Fibroblast of lung (primary cell): ENCODE measurements at regions not wholly inside any gene's neighbourhood (a gene's known extent, or its start where the extent isn't known, plus 50 kb on each side); places are given as distances from the start of the nearest gene placed in this dataset.

Experiments
- EZH2 ChIP-seq: IDR thresholded peaks from 2 replicates; pipeline ENCODE4 v1.5.1; 2012; ENCODE audit warnings: low read length, control low read depth, mild to moderate bottlenecking; ENCODE audit errors: missing control alignments
- TF ChIP-seq, protein P1 (sequence below), 2 donors: IDR thresholded peaks in 1 of 2; conservative IDR thresholded peaks in 1 of 2; 1 replicate in 1 of 2; 2 replicates in 1 of 2; pipeline ENCODE4 v1.5.1; 2011 to 2012; ENCODE audit warnings: low read length in 2 of 2, control low read depth in 1 of 2, inconsistent platforms in 1 of 2, low read depth in 1 of 2, mild to moderate bottlenecking in 1 of 2

DNA sequence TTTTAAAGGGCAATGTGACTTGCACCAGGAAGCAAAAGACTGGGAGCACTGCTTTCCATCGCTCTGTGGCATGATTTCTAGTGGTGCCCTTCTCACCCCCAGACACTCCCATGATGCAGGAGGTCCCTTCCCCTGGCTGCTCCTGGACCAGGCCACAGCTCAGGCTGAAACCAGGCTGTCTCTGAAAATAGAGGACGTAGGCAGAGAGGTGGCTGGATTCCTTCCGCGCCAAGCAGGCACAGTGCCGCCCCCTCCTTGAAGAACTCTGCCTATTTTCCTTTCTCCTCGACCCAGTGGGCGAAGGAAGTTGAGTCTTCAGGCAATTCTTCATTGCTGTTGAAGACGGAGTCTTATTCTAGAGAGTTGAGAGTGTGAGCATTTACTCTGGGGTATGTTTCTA is 489.4 kb upstream of the TBL1XR1 start:
- no peak for TF ChIP-seq EZH2
- TF ChIP-seq, protein P1, sequence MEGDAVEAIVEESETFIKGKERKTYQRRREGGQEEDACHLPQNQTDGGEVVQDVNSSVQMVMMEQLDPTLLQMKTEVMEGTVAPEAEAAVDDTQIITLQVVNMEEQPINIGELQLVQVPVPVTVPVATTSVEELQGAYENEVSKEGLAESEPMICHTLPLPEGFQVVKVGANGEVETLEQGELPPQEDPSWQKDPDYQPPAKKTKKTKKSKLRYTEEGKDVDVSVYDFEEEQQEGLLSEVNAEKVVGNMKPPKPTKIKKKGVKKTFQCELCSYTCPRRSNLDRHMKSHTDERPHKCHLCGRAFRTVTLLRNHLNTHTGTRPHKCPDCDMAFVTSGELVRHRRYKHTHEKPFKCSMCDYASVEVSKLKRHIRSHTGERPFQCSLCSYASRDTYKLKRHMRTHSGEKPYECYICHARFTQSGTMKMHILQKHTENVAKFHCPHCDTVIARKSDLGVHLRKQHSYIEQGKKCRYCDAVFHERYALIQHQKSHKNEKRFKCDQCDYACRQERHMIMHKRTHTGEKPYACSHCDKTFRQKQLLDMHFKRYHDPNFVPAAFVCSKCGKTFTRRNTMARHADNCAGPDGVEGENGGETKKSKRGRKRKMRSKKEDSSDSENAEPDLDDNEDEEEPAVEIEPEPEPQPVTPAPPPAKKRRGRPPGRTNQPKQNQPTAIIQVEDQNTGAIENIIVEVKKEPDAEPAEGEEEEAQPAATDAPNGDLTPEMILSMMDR (conservative IDR thresholded peaks at IDR 0.05 in 1 of 2, IDR thresholded peaks at IDR 0.05 in 1 of 2; ENCODE audit: low read depth in 1 of 2, low read length in 2 of 2): no peak
